ENCODE measurements at regions not wholly inside any gene's neighbourhood (a gene's known extent, or its start where the extent isn't known, plus 50 kb on each side); places are given as distances from the start of the nearest gene placed in this dataset.

GRCh38 chrX:137855490-137855889 lies 289.6 kb downstream of the ZIC3 start:
- TF ChIP-seq CTCF (IDR thresholded peaks at IDR 0.05 in 2 of 3, conservative IDR thresholded peaks at IDR 0.05 in 1 of 3; ENCODE audit: borderline replicate concordance in 1 of 3, insufficient read depth in 1 of 3, low read depth in 2 of 3, low read length in 2 of 3): no peak
- TF ChIP-seq ZFX (IDR thresholded peaks at IDR 0.05): no peak
- no peak for TF ChIP-seq CEBPB (IDR thresholded peaks at IDR 0.05; ENCODE audit: low read depth)
- TF ChIP-seq, protein P1, sequence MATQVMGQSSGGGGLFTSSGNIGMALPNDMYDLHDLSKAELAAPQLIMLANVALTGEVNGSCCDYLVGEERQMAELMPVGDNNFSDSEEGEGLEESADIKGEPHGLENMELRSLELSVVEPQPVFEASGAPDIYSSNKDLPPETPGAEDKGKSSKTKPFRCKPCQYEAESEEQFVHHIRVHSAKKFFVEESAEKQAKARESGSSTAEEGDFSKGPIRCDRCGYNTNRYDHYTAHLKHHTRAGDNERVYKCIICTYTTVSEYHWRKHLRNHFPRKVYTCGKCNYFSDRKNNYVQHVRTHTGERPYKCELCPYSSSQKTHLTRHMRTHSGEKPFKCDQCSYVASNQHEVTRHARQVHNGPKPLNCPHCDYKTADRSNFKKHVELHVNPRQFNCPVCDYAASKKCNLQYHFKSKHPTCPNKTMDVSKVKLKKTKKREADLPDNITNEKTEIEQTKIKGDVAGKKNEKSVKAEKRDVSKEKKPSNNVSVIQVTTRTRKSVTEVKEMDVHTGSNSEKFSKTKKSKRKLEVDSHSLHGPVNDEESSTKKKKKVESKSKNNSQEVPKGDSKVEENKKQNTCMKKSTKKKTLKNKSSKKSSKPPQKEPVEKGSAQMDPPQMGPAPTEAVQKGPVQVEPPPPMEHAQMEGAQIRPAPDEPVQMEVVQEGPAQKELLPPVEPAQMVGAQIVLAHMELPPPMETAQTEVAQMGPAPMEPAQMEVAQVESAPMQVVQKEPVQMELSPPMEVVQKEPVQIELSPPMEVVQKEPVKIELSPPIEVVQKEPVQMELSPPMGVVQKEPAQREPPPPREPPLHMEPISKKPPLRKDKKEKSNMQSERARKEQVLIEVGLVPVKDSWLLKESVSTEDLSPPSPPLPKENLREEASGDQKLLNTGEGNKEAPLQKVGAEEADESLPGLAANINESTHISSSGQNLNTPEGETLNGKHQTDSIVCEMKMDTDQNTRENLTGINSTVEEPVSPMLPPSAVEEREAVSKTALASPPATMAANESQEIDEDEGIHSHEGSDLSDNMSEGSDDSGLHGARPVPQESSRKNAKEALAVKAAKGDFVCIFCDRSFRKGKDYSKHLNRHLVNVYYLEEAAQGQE (IDR thresholded peaks at IDR 0.05; ENCODE audit: low read depth): no peak
- no peak for TF ChIP-seq JUND (IDR thresholded peaks at IDR 0.05)
- no peak for TF ChIP-seq EZH2 (IDR thresholded peaks at IDR 0.05)
- TF ChIP-seq YY1 (IDR thresholded peaks at IDR 0.05; ENCODE audit: extremely low read depth, insufficient replicate concordance, low read depth, low read length): no peak
- no peak for TF ChIP-seq EGR1 (IDR thresholded peaks at IDR 0.05; ENCODE audit: low read depth)
- TF ChIP-seq ATF3 (IDR thresholded peaks at IDR 0.05): no peak
- TF ChIP-seq POLR2AphosphoS5 (IDR thresholded peaks at IDR 0.05; ENCODE audit: low read depth, low read length): no peak
- TF ChIP-seq TCF7L2 (IDR thresholded peaks at IDR 0.05; ENCODE audit: borderline replicate concordance, extremely low read depth, insufficient read depth, insufficient read length): no peak
